H1 (cell line): ENCODE measurements at regions not wholly inside any gene's neighbourhood (a gene's known extent, or its start where the extent isn't known, plus 50 kb on each side); places are given as distances from the start of the nearest gene placed in this dataset.

Experiments used
- CTCF ChIA-PET: fragments of 300-600 bp; sonication (Branson Sonifier 250); formaldehyde crosslinking; loops from one replicate; lab custom pipeline; 2021; ENCODE audit not compliant: partially characterized antibody; lab: Charles Lee
- POLR2A ChIA-PET: fragments of 300-600 bp; sonication (Branson Sonifier 250); formaldehyde crosslinking; loops from one replicate; lab custom pipeline; 2021; ENCODE audit warnings: inconsistent platforms; ENCODE audit not compliant: partially characterized antibody; lab: Charles Lee
- DNase-seq, 2 experiments: peaks; one replicate each; pipeline versions ENCODE4 v3.0.0 to v3.0.0-alpha.2; 2010 to 2022; ENCODE audit warnings: low spot score in 2 of 2, low read depth in 1 of 2, mixed read lengths in 1 of 2
- FAIRE-seq: peaks from 2 replicates; lab custom pipeline; 2011; peaks lifted over from hg19 to GRCh38; lab: Jason Lieb, UNC
- H2AFZ ChIP-seq: 2 replicates; pipeline ENCODE4 v1.8.1; 2012; ENCODE audit warnings: low read length, inconsistent platforms
- H2AK5ac ChIP-seq: 2 replicates; pipeline ENCODE4 v1.6.1; 2013; ENCODE audit warnings: low read depth, low read length
- H2BK120ac ChIP-seq: replicated peaks from 2 replicates; pipeline ENCODE3; 2013; ENCODE audit warnings: low read depth, low read length, inconsistent platforms
- H2BK12ac ChIP-seq: 2 replicates; pipeline ENCODE4 v1.6.1; 2013; ENCODE audit warnings: low read depth, low read length
- H2BK15ac ChIP-seq: 2 replicates; pipeline ENCODE4 v1.6.1; 2013; ENCODE audit warnings: low read length
- H2BK20ac ChIP-seq: 2 replicates; pipeline ENCODE4 v1.6.1; 2013; ENCODE audit warnings: low read length
- H2BK5ac ChIP-seq: 2 replicates; pipeline ENCODE4 v1.6.1; 2013; ENCODE audit warnings: low read depth, low read length
- H3K14ac ChIP-seq: 2 replicates; pipeline ENCODE4 v1.6.1; 2013; ENCODE audit warnings: inconsistent platforms; ENCODE audit not compliant: insufficient read length
- H3K18ac ChIP-seq: 2 replicates; pipeline ENCODE4 v1.6.1; 2013; ENCODE audit warnings: low read length; ENCODE audit errors: extremely low read depth
- H3K23ac ChIP-seq: 2 replicates; pipeline ENCODE4 v1.6.1; 2013; ENCODE audit warnings: inconsistent platforms; ENCODE audit not compliant: insufficient read length
- H3K23me2 ChIP-seq: 2 replicates; pipeline ENCODE4 v1.6.1; 2013; ENCODE audit warnings: low read depth, low read length
- H3K27ac ChIP-seq: 2 replicates; pipeline ENCODE4 v1.6.1; 2011; ENCODE audit warnings: low read depth, low read length, inconsistent platforms
- H3K27me3 ChIP-seq, 4 experiments: replicated peaks in 1 of 4; 1 replicate in 1 of 4; 2 replicates in 3 of 4; pipeline versions ENCODE4 v1.6.1 to v1.8.1; 2011 to 2013; ENCODE audit warnings: low read length in 3 of 4, mild to moderate bottlenecking in 3 of 4, inconsistent platforms in 2 of 4, mixed read lengths in 2 of 4, moderate library complexity in 1 of 4; ENCODE audit not compliant: control insufficient read depth in 3 of 4, insufficient read depth in 3 of 4; ENCODE audit errors: extremely low read depth in 1 of 4
- H3K36me3 ChIP-seq, 4 experiments: 2 replicates each; pipeline versions ENCODE4 v1.6.1 to v1.8.1; 2011 to 2013; ENCODE audit warnings: mild to moderate bottlenecking in 4 of 4, low read length in 3 of 4, moderate library complexity in 2 of 4, control low read depth in 1 of 4, inconsistent platforms in 1 of 4; ENCODE audit not compliant: insufficient read depth in 4 of 4, control insufficient read depth in 2 of 4
- H3K4ac ChIP-seq: replicated peaks from 2 replicates; pipeline ENCODE3; 2013; ENCODE audit warnings: low read length, low read depth, mixed read lengths, inconsistent platforms; ENCODE audit not compliant: insufficient read length
- H3K4me1 ChIP-seq, 4 experiments: replicated peaks in 1 of 4; 1 replicate in 1 of 4; 2 replicates in 3 of 4; pipeline versions ENCODE4 v1.6.1 to v1.8.1; 2011 to 2013; ENCODE audit warnings: low read length in 3 of 4, inconsistent platforms in 2 of 4, mixed read lengths in 1 of 4; ENCODE audit not compliant: insufficient read depth in 4 of 4, control insufficient read depth in 3 of 4
- H3K4me2 ChIP-seq, 2 experiments: 2 replicates each; pipeline versions ENCODE4 v1.6.1 to v1.8.1; 2011 to 2013; ENCODE audit warnings: low read depth in 2 of 2, low read length in 2 of 2, control low read depth in 1 of 2, inconsistent platforms in 1 of 2, mild to moderate bottlenecking in 1 of 2; ENCODE audit not compliant: insufficient read depth in 1 of 2
- H3K4me3 ChIP-seq, 4 experiments: fragments of 200-600, 300-600 bp in 1 of 4; sonication (generic), shearing (Covaris generic), sonication (Bioruptor Twin) in 1 of 4; 2 replicates each; pipeline versions ENCODE4 v1.5.1 to v1.8.1; 2011 to 2016; ENCODE audit warnings: low read length in 4 of 4, low read depth in 3 of 4, control low read depth in 2 of 4, inconsistent platforms in 2 of 4, mild to moderate bottlenecking in 2 of 4, mixed read lengths in 1 of 4, moderate library complexity in 1 of 4; ENCODE audit not compliant: insufficient read depth in 2 of 4; ENCODE audit errors: extremely low read depth in 1 of 4
- H3K56ac ChIP-seq: replicated peaks from 2 replicates; pipeline ENCODE3; 2013; ENCODE audit warnings: low read depth, mild to moderate bottlenecking, mixed read lengths, low read length, inconsistent platforms; ENCODE audit not compliant: insufficient read length
- H3K79me1 ChIP-seq: 2 replicates; pipeline ENCODE4 v1.6.1; 2013; ENCODE audit warnings: low read depth, low read length, control low read depth
- H3K79me2 ChIP-seq, 2 experiments: 2 replicates each; pipeline versions ENCODE4 v1.6.1 to v1.8.1; 2012 to 2013; ENCODE audit warnings: low read length in 2 of 2, mild to moderate bottlenecking in 2 of 2, inconsistent platforms in 1 of 2; ENCODE audit not compliant: insufficient read depth in 2 of 2, control insufficient read depth in 1 of 2
- H3K9ac ChIP-seq, 4 experiments: replicated peaks in 1 of 4; 1 replicate in 1 of 4; 2 replicates in 3 of 4; pipeline versions ENCODE4 v1.6.1 to v1.8.1; 2011 to 2013; ENCODE audit warnings: low read depth in 3 of 4, low read length in 3 of 4, control low read depth in 2 of 4, mild to moderate bottlenecking in 2 of 4, moderate library complexity in 2 of 4, inconsistent platforms in 1 of 4; ENCODE audit errors: extremely low read depth in 1 of 4
- H3K9me3 ChIP-seq, 2 experiments: 2 replicates each; pipeline versions ENCODE4 v1.6.1 to v1.8.1; 2012 to 2013; ENCODE audit warnings: mild to moderate bottlenecking in 2 of 2, moderate library complexity in 2 of 2, control low read depth in 1 of 2, inconsistent platforms in 1 of 2, low read depth in 1 of 2, low read length in 1 of 2, mixed read lengths in 1 of 2; ENCODE audit not compliant: insufficient read depth in 2 of 2
- H4K20me1 ChIP-seq, 2 experiments: replicated peaks in 1 of 2; 2 replicates each; pipeline versions ENCODE3 to v1.8.1; 2011 to 2013; ENCODE audit warnings: inconsistent platforms in 2 of 2, low read length in 2 of 2, mild to moderate bottlenecking in 1 of 2; ENCODE audit not compliant: insufficient read depth in 2 of 2, control insufficient read depth in 1 of 2
- H4K5ac ChIP-seq: 2 replicates; pipeline ENCODE4 v1.6.1; 2013; ENCODE audit warnings: low read length, low read depth, mixed read lengths, inconsistent platforms; ENCODE audit not compliant: insufficient read length
- H4K8ac ChIP-seq: 2 replicates; pipeline ENCODE4 v1.8.0; 2013; ENCODE audit warnings: mild to moderate bottlenecking, moderate library complexity, low read length, inconsistent platforms; ENCODE audit not compliant: insufficient read depth; ENCODE audit errors: extremely low read depth
- H4K91ac ChIP-seq: replicated peaks from 2 replicates; pipeline ENCODE3; 2013; ENCODE audit warnings: low read length, mixed read lengths, inconsistent platforms; ENCODE audit not compliant: insufficient read length
- ATF3 ChIP-seq: IDR thresholded peaks from 2 replicates; pipeline ENCODE4 v1.6.1; 2011; ENCODE audit warnings: low read depth, mild to moderate bottlenecking, low read length; ENCODE audit not compliant: insufficient read depth
- BRCA1 ChIP-seq: IDR thresholded peaks from 2 replicates; pipeline ENCODE4 v1.6.1; 2012; ENCODE audit warnings: low read depth, low read length, improper control_type of control experiment
- CREB1 ChIP-seq: IDR thresholded peaks from 2 replicates; pipeline ENCODE4 v1.6.1; 2012; ENCODE audit warnings: inconsistent platforms
- CTBP2 ChIP-seq: IDR thresholded peaks from 2 replicates; pipeline ENCODE4 v1.7.0; 2011; ENCODE audit warnings: borderline replicate concordance, mild to moderate bottlenecking, moderate library complexity, mixed read lengths, low read length; ENCODE audit not compliant: insufficient read depth, insufficient read length
- EZH2 ChIP-seq: fragments of 200-600 bp; sonication (generic); IDR thresholded peaks from 2 replicates; pipeline ENCODE4 v1.7.1; 2012; ENCODE audit warnings: low read depth, mild to moderate bottlenecking, moderate library complexity, low read length, inconsistent platforms; ENCODE audit not compliant: severe bottlenecking
- GTF2F1 ChIP-seq: IDR thresholded peaks from 2 replicates; pipeline ENCODE4 v1.6.1; 2012; ENCODE audit warnings: low read depth, low read length, improper control_type of control experiment, borderline replicate concordance
- HDAC2 ChIP-seq, 2 experiments: fragments of 300-600 bp in 1 of 2; sonication (generic) in 1 of 2; IDR thresholded peaks; 2 replicates each; pipeline ENCODE4 v1.6.1; 2011 to 2012; ENCODE audit warnings: low read depth in 2 of 2, low read length in 2 of 2, mild to moderate bottlenecking in 2 of 2, moderate library complexity in 2 of 2, borderline replicate concordance in 1 of 2, inconsistent platforms in 1 of 2
- HDAC6 ChIP-seq: IDR thresholded peaks from one replicate; pipeline ENCODE4 v1.7.1; 2012; ENCODE audit warnings: low read depth, mild to moderate bottlenecking, inconsistent platforms, low read length, moderate library complexity
- JUND ChIP-seq: IDR thresholded peaks from 2 replicates; pipeline ENCODE4 v1.6.1; 2011; ENCODE audit warnings: mild to moderate bottlenecking, improper control_type of control experiment, low read length
- KDM4A ChIP-seq: IDR thresholded peaks from one replicate; pipeline ENCODE4 v1.7.1; 2012; ENCODE audit warnings: low read depth, mild to moderate bottlenecking, moderate library complexity, low read length, inconsistent platforms; ENCODE audit not compliant: severe bottlenecking
- KDM5A ChIP-seq: fragments of 200-600 bp; IDR thresholded peaks from 2 replicates; pipeline ENCODE4 v1.7.1; 2012; ENCODE audit warnings: mild to moderate bottlenecking, low read length, inconsistent platforms, mixed read lengths
- RBBP5 ChIP-seq: IDR thresholded peaks from 2 replicates; pipeline ENCODE4 v1.7.1; 2012; ENCODE audit warnings: low read depth, mild to moderate bottlenecking, inconsistent platforms, low read length, moderate library complexity, borderline replicate concordance
- SP4 ChIP-seq: IDR thresholded peaks from 2 replicates; pipeline ENCODE4 v1.6.1; 2012; ENCODE audit warnings: low read length, inconsistent platforms
- TAF1 ChIP-seq: IDR thresholded peaks from 2 replicates; pipeline ENCODE4 v1.6.1; 2011; ENCODE audit warnings: mild to moderate bottlenecking, low read depth, low read length
- TCF12 ChIP-seq: IDR thresholded peaks from 2 replicates; pipeline ENCODE4 v1.6.1; 2011; ENCODE audit warnings: low read depth, mild to moderate bottlenecking, low read length
- WGBS, 2 experiments: shearing (Covaris generic) in 1 of 2; methylation state at CpG; one replicate each; pipeline versions ENCODE4 v1.1.6 to v1.1.7; 2013 to 2015; ENCODE audit warnings: low lambda C conversion rate in 2 of 2, mixed read lengths in 2 of 2, inconsistent platforms in 1 of 2, low coverage in 1 of 2, missing lambda C conversion rate in 1 of 2; ENCODE audit not compliant: insufficient replicate concordance in 2 of 2, insufficient coverage in 1 of 2, insufficient read length in 1 of 2; ENCODE audit errors: extremely low coverage in 1 of 2, missing lambda C conversion rate in 1 of 2; 5-methylcytosine and 5-hydroxymethylcytosine counted together

DNA sequence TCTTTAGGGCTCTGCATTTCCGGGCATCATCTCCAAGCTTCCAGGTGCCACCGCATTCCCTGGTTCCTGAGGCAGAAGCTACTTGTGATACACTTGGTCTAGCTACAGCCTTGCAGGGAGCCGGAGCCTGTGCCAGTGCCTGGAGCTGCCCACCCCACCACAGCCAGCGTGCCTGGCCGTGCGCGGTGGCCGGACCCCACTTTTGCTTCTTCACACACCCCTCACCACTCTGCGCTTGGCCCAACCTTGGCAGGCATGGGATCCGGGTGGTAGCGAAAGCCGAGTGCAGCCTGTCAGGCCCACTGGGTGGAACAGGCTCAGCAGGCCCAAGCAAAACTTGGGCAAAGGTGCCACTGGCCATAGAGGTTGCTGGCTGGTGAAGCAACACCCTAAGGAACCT is 823.7 kb downstream of the GLUD2 start:
- no peak overlapping the region for H3K27ac ChIP-seq
- H3K4me3 ChIP-seq: no peak overlapping the region
- H3K18ac ChIP-seq: no peak overlapping the region
- no peaks in the 10 kb centered on the region for H3K4me1 ChIP-seq
- H3K23ac ChIP-seq: no peak overlapping the region
- ChIA-PET POLR2A (no interaction called here), CTCF (interaction anchor here (0.9 kb wide), 1 partner anchor 12 kb away, joined by 5 read pairs; no protein-coding TSS in a partner anchor)
- DNase-seq (no peak), FAIRE-seq (no peak)
- no peaks in the 10 kb centered on the region for H3K36me3 ChIP-seq
- no peak overlapping the region for H4K5ac ChIP-seq
- H4K8ac ChIP-seq: no peak overlapping the region
- H2BK120ac ChIP-seq: no peak overlapping the region
- H3K4ac ChIP-seq: no peak overlapping the region
- H3K27me3 ChIP-seq: no peaks in the 10 kb centered on the region
- no peak overlapping the region for H2BK12ac ChIP-seq
- H2AFZ ChIP-seq: no peak overlapping the region
- H3K23me2 ChIP-seq: no peaks in the 10 kb centered on the region
- H3K79me1 ChIP-seq: no peaks in the 10 kb centered on the region
- no peak overlapping the region for H2BK15ac ChIP-seq
- no peak overlapping the region for H3K9ac ChIP-seq
- H3K9me3 ChIP-seq: peaks cover 0 to 6% of the 10 kb centered on the region in 2 experiments; a peak in 1 of 4 replicates
- 87% methylated on average over 6 of the region's 12 CpGs; no CpG with 5 or more reads in 1 of the 2 experiments for WGBS, 2 experiments
- no peaks in the 10 kb centered on the region for H3K79me2 ChIP-seq
- H3K4me2 ChIP-seq: no peak overlapping the region
- no peak overlapping the region for H4K91ac ChIP-seq
- H3K14ac ChIP-seq: no peak overlapping the region
- H2BK20ac ChIP-seq: no peak overlapping the region
- no peaks in the 10 kb centered on the region for H4K20me1 ChIP-seq
- H2AK5ac ChIP-seq: no peak overlapping the region
- no peak overlapping the region for H2BK5ac ChIP-seq
- no peak overlapping the region for H3K56ac ChIP-seq
- TF ChIP-seq TAF1 (no peak), KDM5A (no peak), BRCA1 (no peak), CREB1 (no peak), CTBP2 (no peak), GTF2F1 (no peak), JUND (no peak), HDAC6 (no peak), SP4 (no peak), TCF12 (no peak), ATF3 (no peak), EZH2 (no peak), HDAC2 (IDR thresholded peaks at IDR 0.05; ENCODE audit: borderline replicate concordance in 1 of 2, low read depth in 2 of 2, low read length in 2 of 2) (no peak), RBBP5 (no peak), KDM4A (no peak)
